ENCODE measurements at regions not wholly inside any gene's neighbourhood (a gene's known extent, or its start where the extent isn't known, plus 50 kb on each side); places are given as distances from the start of the nearest gene placed in this dataset.

DNA sequence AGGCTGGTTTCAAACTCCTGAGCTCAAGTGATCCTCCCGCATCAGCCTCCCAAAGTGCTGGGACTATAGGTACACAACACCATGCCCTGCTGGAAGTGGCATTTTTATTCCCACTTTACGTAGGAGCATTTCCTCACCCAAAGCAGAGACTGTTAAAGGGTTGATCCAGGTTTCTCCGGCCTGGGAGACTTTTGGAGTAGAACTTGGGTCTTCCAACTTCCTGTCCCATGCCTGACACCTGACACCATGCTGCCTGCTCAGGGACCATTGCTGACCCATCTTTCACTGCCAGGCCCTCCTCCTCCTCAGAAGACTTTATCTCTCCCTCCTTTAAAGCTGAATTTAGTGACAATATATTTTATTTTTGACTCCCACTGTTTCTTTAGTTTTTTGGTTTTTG is 302.0 kb upstream of the LYZL1 start:
- Histone ChIP-seq H3K36me3 (no peaks in the 10 kb centered on the region), H3K9me3 (no peaks in the 10 kb centered on the region), H3K27me3 (no peaks in the 10 kb centered on the region), H3K4me3 (no peak overlapping the region), H3K4me1 (peaks cover 0 to 9% (median 0%) of the 10 kb centered on the region in 4 donors), H3K27ac (no peak overlapping the region)
- WGBS, 2 donors = 91 to 99% methylated on average over 3 of the region's 3 CpGs
- DNase-seq (ENCODE audit: low spot score in 2 of 2) = no peak
- TF ChIP-seq, protein P1, sequence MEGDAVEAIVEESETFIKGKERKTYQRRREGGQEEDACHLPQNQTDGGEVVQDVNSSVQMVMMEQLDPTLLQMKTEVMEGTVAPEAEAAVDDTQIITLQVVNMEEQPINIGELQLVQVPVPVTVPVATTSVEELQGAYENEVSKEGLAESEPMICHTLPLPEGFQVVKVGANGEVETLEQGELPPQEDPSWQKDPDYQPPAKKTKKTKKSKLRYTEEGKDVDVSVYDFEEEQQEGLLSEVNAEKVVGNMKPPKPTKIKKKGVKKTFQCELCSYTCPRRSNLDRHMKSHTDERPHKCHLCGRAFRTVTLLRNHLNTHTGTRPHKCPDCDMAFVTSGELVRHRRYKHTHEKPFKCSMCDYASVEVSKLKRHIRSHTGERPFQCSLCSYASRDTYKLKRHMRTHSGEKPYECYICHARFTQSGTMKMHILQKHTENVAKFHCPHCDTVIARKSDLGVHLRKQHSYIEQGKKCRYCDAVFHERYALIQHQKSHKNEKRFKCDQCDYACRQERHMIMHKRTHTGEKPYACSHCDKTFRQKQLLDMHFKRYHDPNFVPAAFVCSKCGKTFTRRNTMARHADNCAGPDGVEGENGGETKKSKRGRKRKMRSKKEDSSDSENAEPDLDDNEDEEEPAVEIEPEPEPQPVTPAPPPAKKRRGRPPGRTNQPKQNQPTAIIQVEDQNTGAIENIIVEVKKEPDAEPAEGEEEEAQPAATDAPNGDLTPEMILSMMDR (IDR thresholded peaks at IDR 0.05) = no peak
- TF ChIP-seq EP300 (IDR thresholded peaks at IDR 0.05) = no peak
- no peak for TF ChIP-seq POLR2A (IDR thresholded peaks at IDR 0.05)

DNA sequence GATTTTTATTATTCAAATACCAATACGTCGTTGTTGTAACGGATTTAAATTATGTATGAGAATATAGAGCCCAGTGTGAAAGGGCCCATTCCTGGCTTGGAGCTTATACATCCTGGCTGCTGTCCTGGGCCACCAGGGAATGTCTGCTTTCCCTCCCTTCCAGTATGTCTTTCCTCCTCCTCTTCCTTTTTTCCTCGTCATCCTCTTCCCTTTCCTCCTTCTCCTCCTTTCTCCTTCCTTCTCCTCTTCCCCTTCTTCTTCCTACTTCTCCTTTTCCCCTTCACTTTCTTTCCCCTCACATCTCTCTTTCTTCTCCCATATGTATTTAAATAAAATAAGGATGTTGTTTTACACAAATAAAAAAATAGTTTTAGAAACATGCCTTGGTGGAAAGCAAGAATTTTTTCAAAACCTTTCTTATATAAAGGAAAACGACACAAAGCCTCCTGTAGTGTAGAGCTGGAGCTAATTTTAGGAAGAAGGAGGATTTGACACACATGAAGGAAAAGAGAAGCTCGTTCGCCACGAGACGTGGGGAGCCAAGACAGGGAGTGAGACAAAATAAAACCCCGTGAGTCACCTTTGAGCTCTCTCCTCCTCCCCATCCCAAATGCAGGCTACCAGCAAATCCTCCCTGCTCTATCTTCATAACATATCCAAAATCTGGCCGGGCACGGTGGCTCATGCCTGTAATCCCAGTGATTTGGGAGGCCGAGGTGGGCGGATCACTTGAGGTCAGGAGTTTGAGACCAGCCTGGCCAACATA is 301.1 kb upstream of the LYZL1 start:
- H3K9me3 ChIP-seq = no peaks in the 10 kb centered on the region
- H3K36me3 ChIP-seq = no peaks in the 10 kb centered on the region
- no peaks in the 10 kb centered on the region for H3K27me3 ChIP-seq
- no peak overlapping the region for H3K4me3 ChIP-seq
- no peak overlapping the region for H3K27ac ChIP-seq
- TF ChIP-seq EP300 (IDR thresholded peaks at IDR 0.05) = no peak
- 86 to 90% methylated on average over 14 of the region's 14 CpGs for WGBS, 2 donors
- peaks cover 0 to 9% (median 0%) of the 10 kb centered on the region in 4 donors for H3K4me1 ChIP-seq
- no peak for DNase-seq (ENCODE audit: low spot score in 2 of 2)

DNA sequence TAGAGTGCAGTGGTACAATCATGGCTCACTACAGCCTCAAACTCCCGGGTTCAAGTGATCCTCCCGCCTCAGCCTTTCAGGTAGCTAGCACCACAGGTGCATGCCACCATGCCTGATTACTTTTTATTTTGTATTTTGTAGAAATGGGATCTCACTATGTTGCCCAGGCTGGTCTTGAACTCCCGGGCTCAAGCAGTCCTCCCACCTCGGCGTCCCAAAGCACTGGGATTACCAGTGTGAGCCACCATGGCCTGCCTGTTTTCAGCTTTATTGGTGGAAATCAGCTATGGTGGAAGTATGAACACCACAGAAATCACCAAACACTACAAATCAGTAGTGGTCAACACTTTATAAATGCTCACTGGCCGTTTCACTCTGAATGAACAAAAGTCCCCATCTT is 299.9 kb upstream of the LYZL1 start:
- no peak for DNase-seq (ENCODE audit: low spot score in 2 of 2)
- 95 to 96% methylated on average over 6 of the region's 6 CpGs for WGBS, 2 donors
- Histone ChIP-seq H3K9me3 (no peaks in the 10 kb centered on the region), H3K4me1 (peaks cover 0 to 7% (median 0%) of the 10 kb centered on the region in 4 donors), H3K4me3 (no peak overlapping the region), H3K27ac (no peak overlapping the region), H3K36me3 (no peaks in the 10 kb centered on the region), H3K27me3 (no peaks in the 10 kb centered on the region)
- TF ChIP-seq, protein P1 (IDR thresholded peaks at IDR 0.05) = no peak
- no peak for TF ChIP-seq EP300 (IDR thresholded peaks at IDR 0.05)
- no peak for TF ChIP-seq POLR2A (IDR thresholded peaks at IDR 0.05)

DNA sequence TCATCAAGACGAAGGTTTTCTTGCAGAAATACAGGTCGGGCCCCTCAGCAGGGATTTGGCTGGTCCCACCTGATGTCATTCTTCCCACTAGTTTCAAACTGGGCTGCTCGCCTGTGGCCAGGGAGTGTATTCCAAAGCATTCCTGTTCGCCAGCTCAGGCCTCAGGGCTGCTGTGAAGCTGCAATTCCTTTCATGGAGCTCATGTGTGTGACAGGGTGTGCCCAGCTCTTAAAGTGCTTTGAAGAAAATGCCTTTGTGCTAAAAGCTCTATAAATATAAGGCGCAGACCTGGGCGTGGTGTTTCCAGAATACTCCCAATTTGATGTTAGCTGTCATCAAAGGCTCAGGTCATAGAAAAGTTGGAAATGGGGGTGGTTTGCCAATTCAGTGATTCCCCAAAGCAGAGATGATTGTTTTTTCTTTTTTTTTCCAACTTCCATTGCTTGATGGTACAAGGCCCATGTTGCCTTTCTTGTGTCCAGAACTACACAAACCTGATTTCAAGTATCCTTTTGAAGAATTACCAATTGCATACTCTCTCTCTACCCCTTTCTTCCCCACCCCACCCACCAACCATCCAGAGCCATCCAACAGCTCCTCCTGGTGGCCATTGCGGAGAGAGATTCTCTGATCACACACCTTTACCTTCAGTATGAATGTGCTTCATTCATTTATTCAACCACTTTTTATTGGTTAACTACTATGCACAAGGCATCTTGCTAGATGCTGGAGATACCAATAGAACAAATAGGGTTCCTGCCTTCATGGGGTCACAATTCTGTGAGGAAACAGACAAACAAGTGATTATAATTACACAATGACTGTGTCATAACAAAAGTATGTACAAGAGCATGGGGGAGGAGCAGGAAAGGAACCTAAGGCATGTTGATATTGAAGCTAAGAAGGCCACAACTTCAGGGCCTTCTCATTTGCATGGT is 297.3 kb upstream of the LYZL1 start:
- Histone ChIP-seq H3K4me3 (no peak overlapping the region), H3K4me1 (no peaks in the 10 kb centered on the region), H3K9me3 (no peaks in the 10 kb centered on the region), H3K27me3 (no peaks in the 10 kb centered on the region), H3K36me3 (no peaks in the 10 kb centered on the region), H3K27ac (no peak overlapping the region)
- 79 to 83% methylated on average over 7 of the region's 7 CpGs for WGBS, 2 donors
- no peak for DNase-seq (ENCODE audit: low spot score in 2 of 2)
- TF ChIP-seq EP300 (IDR thresholded peaks at IDR 0.05) = no peak
- TF ChIP-seq, protein P1 (IDR thresholded peaks at IDR 0.05) = peak in 4 of 5 experiments; percentile 21 to 43 (median 29)

DNA sequence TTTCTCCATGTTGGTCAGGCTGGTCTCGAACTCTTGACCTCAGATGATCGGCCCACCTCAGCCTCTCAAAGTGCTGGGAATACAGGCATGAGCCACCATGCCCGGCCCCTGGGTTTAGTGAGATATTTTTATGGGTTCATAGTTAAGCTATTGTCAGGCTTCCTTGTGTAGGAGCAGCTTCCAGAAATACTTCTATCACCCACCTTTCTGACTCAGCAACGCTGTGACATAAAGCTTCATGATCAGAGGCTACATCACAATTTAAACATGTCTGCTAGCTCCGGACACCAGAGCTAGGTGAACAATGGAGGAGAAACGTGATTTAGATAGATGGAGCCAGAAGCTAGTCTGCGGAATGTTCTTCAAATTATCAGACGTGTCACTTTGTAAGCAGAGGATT is 295.8 kb upstream of the LYZL1 start:
- Histone ChIP-seq H3K27ac (no peak overlapping the region), H3K9me3 (no peaks in the 10 kb centered on the region), H3K36me3 (no peaks in the 10 kb centered on the region), H3K4me1 (no peaks in the 10 kb centered on the region), H3K27me3 (no peaks in the 10 kb centered on the region), H3K4me3 (no peak overlapping the region)
- no peak for DNase-seq (ENCODE audit: low spot score in 2 of 2)
- WGBS, 2 donors = 84 to 95% methylated on average over 8 of the region's 8 CpGs
- TF ChIP-seq EP300 (IDR thresholded peaks at IDR 0.05) (no peak), POLR2A (IDR thresholded peaks at IDR 0.05) (no peak)
- TF ChIP-seq, protein P1 (IDR thresholded peaks at IDR 0.05) = no peak

Measured in tibial nerve (tissue), 4 donors.